ENCODE measurements at regions not wholly inside any gene's neighbourhood (a gene's known extent, or its start where the extent isn't known, plus 50 kb on each side); places are given as distances from the start of the nearest gene placed in this dataset.

GRCh38 chr2:81505586-81505985, 1201.0 kb upstream of the LRRTM1 start:
- TF ChIP-seq, protein P1, sequence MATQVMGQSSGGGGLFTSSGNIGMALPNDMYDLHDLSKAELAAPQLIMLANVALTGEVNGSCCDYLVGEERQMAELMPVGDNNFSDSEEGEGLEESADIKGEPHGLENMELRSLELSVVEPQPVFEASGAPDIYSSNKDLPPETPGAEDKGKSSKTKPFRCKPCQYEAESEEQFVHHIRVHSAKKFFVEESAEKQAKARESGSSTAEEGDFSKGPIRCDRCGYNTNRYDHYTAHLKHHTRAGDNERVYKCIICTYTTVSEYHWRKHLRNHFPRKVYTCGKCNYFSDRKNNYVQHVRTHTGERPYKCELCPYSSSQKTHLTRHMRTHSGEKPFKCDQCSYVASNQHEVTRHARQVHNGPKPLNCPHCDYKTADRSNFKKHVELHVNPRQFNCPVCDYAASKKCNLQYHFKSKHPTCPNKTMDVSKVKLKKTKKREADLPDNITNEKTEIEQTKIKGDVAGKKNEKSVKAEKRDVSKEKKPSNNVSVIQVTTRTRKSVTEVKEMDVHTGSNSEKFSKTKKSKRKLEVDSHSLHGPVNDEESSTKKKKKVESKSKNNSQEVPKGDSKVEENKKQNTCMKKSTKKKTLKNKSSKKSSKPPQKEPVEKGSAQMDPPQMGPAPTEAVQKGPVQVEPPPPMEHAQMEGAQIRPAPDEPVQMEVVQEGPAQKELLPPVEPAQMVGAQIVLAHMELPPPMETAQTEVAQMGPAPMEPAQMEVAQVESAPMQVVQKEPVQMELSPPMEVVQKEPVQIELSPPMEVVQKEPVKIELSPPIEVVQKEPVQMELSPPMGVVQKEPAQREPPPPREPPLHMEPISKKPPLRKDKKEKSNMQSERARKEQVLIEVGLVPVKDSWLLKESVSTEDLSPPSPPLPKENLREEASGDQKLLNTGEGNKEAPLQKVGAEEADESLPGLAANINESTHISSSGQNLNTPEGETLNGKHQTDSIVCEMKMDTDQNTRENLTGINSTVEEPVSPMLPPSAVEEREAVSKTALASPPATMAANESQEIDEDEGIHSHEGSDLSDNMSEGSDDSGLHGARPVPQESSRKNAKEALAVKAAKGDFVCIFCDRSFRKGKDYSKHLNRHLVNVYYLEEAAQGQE (IDR thresholded peaks at IDR 0.05), result no peak
- TF ChIP-seq, protein P2, sequence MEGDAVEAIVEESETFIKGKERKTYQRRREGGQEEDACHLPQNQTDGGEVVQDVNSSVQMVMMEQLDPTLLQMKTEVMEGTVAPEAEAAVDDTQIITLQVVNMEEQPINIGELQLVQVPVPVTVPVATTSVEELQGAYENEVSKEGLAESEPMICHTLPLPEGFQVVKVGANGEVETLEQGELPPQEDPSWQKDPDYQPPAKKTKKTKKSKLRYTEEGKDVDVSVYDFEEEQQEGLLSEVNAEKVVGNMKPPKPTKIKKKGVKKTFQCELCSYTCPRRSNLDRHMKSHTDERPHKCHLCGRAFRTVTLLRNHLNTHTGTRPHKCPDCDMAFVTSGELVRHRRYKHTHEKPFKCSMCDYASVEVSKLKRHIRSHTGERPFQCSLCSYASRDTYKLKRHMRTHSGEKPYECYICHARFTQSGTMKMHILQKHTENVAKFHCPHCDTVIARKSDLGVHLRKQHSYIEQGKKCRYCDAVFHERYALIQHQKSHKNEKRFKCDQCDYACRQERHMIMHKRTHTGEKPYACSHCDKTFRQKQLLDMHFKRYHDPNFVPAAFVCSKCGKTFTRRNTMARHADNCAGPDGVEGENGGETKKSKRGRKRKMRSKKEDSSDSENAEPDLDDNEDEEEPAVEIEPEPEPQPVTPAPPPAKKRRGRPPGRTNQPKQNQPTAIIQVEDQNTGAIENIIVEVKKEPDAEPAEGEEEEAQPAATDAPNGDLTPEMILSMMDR (IDR thresholded peaks at IDR 0.05), result no peak
- TF ChIP-seq POLR2A (IDR thresholded peaks at IDR 0.05; ENCODE audit: low read length), result no peak
- TF ChIP-seq, protein P3, sequence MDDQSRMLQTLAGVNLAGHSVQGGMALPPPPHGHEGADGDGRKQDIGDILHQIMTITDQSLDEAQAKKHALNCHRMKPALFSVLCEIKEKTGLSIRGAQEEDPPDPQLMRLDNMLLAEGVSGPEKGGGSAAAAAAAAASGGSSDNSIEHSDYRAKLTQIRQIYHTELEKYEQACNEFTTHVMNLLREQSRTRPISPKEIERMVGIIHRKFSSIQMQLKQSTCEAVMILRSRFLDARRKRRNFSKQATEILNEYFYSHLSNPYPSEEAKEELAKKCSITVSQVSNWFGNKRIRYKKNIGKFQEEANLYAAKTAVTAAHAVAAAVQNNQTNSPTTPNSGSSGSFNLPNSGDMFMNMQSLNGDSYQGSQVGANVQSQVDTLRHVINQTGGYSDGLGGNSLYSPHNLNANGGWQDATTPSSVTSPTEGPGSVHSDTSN (IDR thresholded peaks at IDR 0.05), result no peak
- no peak for TF ChIP-seq RNF2 (IDR thresholded peaks at IDR 0.05; ENCODE audit: borderline replicate concordance, low read depth)
- no peak for TF ChIP-seq JUN (IDR thresholded peaks at IDR 0.05)
- TF ChIP-seq, protein P4, sequence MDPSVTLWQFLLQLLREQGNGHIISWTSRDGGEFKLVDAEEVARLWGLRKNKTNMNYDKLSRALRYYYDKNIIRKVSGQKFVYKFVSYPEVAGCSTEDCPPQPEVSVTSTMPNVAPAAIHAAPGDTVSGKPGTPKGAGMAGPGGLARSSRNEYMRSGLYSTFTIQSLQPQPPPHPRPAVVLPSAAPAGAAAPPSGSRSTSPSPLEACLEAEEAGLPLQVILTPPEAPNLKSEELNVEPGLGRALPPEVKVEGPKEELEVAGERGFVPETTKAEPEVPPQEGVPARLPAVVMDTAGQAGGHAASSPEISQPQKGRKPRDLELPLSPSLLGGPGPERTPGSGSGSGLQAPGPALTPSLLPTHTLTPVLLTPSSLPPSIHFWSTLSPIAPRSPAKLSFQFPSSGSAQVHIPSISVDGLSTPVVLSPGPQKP (IDR thresholded peaks at IDR 0.05; ENCODE audit: low read depth, low read length), result no peak
- no peak for TF ChIP-seq SMC3 (IDR thresholded peaks at IDR 0.05)
- no peak for TF ChIP-seq PHF8 (IDR thresholded peaks at IDR 0.05; ENCODE audit: borderline replicate concordance, low read depth)
- no peak for TF ChIP-seq RARB (CRISPR knock-in tag; IDR thresholded peaks at IDR 0.05)
- TF ChIP-seq, protein P5, sequence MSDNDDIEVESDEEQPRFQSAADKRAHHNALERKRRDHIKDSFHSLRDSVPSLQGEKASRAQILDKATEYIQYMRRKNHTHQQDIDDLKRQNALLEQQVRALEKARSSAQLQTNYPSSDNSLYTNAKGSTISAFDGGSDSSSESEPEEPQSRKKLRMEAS (IDR thresholded peaks at IDR 0.05), result no peak
